H1 (cell line): ENCODE measurements at regions not wholly inside any gene's neighbourhood (a gene's known extent, or its start where the extent isn't known, plus 50 kb on each side); places are given as distances from the start of the nearest gene placed in this dataset.
A peak's percentile ranks its signal among the peaks of the same experiment; 100 is the strongest.

ENCODE experiments used
- CHD7 ChIP-seq: fragments of 300-600 bp; sonication (generic); IDR thresholded peaks from 2 replicates; pipeline ENCODE4 v1.7.1; 2012; ENCODE audit warnings: low read length, moderate library complexity, mild to moderate bottlenecking, inconsistent platforms; ENCODE audit not compliant: insufficient replicate concordance
- EP300 ChIP-seq, 2 experiments: IDR thresholded peaks; 1 replicate in 1 of 2; 2 replicates in 1 of 2; pipeline ENCODE4 v1.6.1; 2011 to 2012; ENCODE audit warnings: low read depth in 2 of 2, low read length in 2 of 2, mild to moderate bottlenecking in 2 of 2, borderline replicate concordance in 1 of 2, inconsistent platforms in 1 of 2, moderate library complexity in 1 of 2

GRCh38 chr13:62309904-62310303, 894.3 kb upstream of the PCDH20 start (continued):
- TF ChIP-seq EP300 (IDR thresholded peaks at IDR 0.05; ENCODE audit: borderline replicate concordance in 1 of 2, low read depth in 2 of 2, low read length in 2 of 2): peak in 1 of 2 experiments; percentile 57; a peak in 1 of 3 replicates
- peak; percentile 48 for TF ChIP-seq CHD7
